OCI-M1 (cell line): ENCODE measurements at regions not wholly inside any gene's neighbourhood (a gene's known extent, or its start where the extent isn't known, plus 50 kb on each side); places are given as distances from the start of the nearest gene placed in this dataset.
"Not testable (repeated sequence)": the region's sequence is repeated elsewhere in the genome, so short reads cannot be mapped to it uniquely, and the experiment has no call there.

Experiments
- DNase-seq: peaks from one replicate; lab custom pipeline; 2025; lab: John Stamatoyannopoulos, UW

GRCh38 chr5:30368064-30368463, 825.4 kb upstream of the CDH6 start:
- DNase-seq: no peak

- not testable (repeated sequence) for DNase-seq
These were observed 828.5 kb upstream of the CDH6 start for GRCh38 chr5:30365031-30365430.

GRCh38 chr5:30357371-30357770, 836.1 kb upstream of the CDH6 start:
- no peak for DNase-seq

- DNase-seq: no peak
These were observed 837.8 kb upstream of the CDH6 start for GRCh38 chr5:30355675-30356074.

GRCh38 chr5:30347858-30348257, 845.6 kb upstream of the CDH6 start:
- no peak for DNase-seq

- DNase-seq: not testable (repeated sequence)
These were observed 847.7 kb upstream of the CDH6 start for GRCh38 chr5:30345539-30346345.

GRCh38 chr5:30343707-30344106, 849.8 kb upstream of the CDH6 start:
- DNase-seq: peak; percentile 75

- DNase-seq: no peak
These were observed 852.0 kb upstream of the CDH6 start for GRCh38 chr5:30341466-30341865.

- no peak for DNase-seq
These were observed 856.4 kb upstream of the CDH6 start for GRCh38 chr5:30337084-30337573.

GRCh38 chr5:30331534-30331933, 862.0 kb upstream of the CDH6 start:
- DNase-seq: no peak

GRCh38 chr5:30325795-30326194, 867.7 kb upstream of the CDH6 start:
- no peak for DNase-seq

- DNase-seq: no peak
These were observed 869.4 kb upstream of the CDH6 start for GRCh38 chr5:30324083-30324482.

GRCh38 chr5:30287890-30288289, 905.6 kb upstream of the CDH6 start:
- peak; percentile 18 for DNase-seq

- DNase-seq: no peak
These were observed 914.2 kb upstream of the CDH6 start for GRCh38 chr5:30279237-30279636.

GRCh38 chr5:30267026-30267425, 926.5 kb upstream of the CDH6 start:
- DNase-seq: no peak

GRCh38 chr5:30239331-30240022, 954.0 kb upstream of the CDH6 start:
- no peak for DNase-seq

GRCh38 chr5:30237189-30237588, 956.3 kb upstream of the CDH6 start:
- DNase-seq: no peak

GRCh38 chr5:30209755-30210154, 983.7 kb upstream of the CDH6 start:
- DNase-seq: no peak

GRCh38 chr5:30197662-30198061, 995.8 kb upstream of the CDH6 start:
- no peak for DNase-seq

GRCh38 chr5:30195036-30195435, 998.5 kb upstream of the CDH6 start:
- DNase-seq: no peak

GRCh38 chr5:30194595-30194994, 998.9 kb upstream of the CDH6 start:
- DNase-seq: no peak

- DNase-seq: no peak
These were observed 1009.7 kb upstream of the CDH6 start for GRCh38 chr5:30183795-30184194.

GRCh38 chr5:30156156-30156555, 1037.3 kb upstream of the CDH6 start:
- DNase-seq: no peak
